Suprapubic skin (tissue), 4 donors: ENCODE measurements at regions not wholly inside any gene's neighbourhood (a gene's known extent, or its start where the extent isn't known, plus 50 kb on each side); places are given as distances from the start of the nearest gene placed in this dataset.

Experiments used
- DNase-seq, 2 donors: peaks; one replicate each; pipeline ENCODE4 v3.0.0-alpha.2; 2019; ENCODE audit warnings: low spot score in 2 of 2
- H3K27ac ChIP-seq: fragments of 200-600 bp; sonication (generic); one replicate; pipeline ENCODE4 v1.5.1; 2019
- H3K27me3 ChIP-seq: fragments of 200-600 bp; sonication (generic); one replicate; pipeline ENCODE4 v1.5.1; 2019
- H3K36me3 ChIP-seq: fragments of 200-600 bp; sonication (generic); one replicate; pipeline ENCODE4 v1.5.1; 2019
- H3K4me1 ChIP-seq: fragments of 200-600 bp; sonication (generic); one replicate; pipeline ENCODE4 v1.5.1; 2019
- H3K4me3 ChIP-seq: fragments of 200-600 bp; sonication (generic); one replicate; pipeline ENCODE4 v1.5.1; 2019; ENCODE audit warnings: mild to moderate bottlenecking
- H3K9me3 ChIP-seq: fragments of 200-600 bp; sonication (generic); one replicate; pipeline ENCODE4 v1.5.1; 2019
- CTCF ChIP-seq, 2 donors: fragments of 200-600 bp in 1 of 2; fragments of 450-650 bp in 1 of 2; sonication (generic) in 1 of 2; IDR thresholded peaks; one replicate each; pipeline ENCODE4 v1.5.1; 2016 to 2019; ENCODE audit warnings: antibody characterized with exemption in 2 of 2, mild to moderate bottlenecking in 1 of 2, moderate library complexity in 1 of 2
- EP300 ChIP-seq: sonication (generic); formaldehyde crosslinking; IDR thresholded peaks from one replicate; pipeline ENCODE4 v1.6.1; 2017; ENCODE audit warnings: antibody characterized with exemption
- POLR2A ChIP-seq, 2 donors: fragments of 450-650 bp; IDR thresholded peaks; one replicate each; pipeline ENCODE4 v1.6.1; 2017; ENCODE audit warnings: antibody characterized with exemption in 2 of 2, mild to moderate bottlenecking in 2 of 2, moderate library complexity in 2 of 2
- POLR2AphosphoS5 ChIP-seq, 3 donors: sonication (generic); formaldehyde crosslinking; IDR thresholded peaks; one replicate each; pipeline ENCODE4 v1.6.1; 2017; ENCODE audit warnings: antibody characterized with exemption in 3 of 3
- WGBS: methylation state at CpG from one replicate; pipeline ENCODE4 v1.1.5; 2018; 5-methylcytosine and 5-hydroxymethylcytosine counted together

DNA sequence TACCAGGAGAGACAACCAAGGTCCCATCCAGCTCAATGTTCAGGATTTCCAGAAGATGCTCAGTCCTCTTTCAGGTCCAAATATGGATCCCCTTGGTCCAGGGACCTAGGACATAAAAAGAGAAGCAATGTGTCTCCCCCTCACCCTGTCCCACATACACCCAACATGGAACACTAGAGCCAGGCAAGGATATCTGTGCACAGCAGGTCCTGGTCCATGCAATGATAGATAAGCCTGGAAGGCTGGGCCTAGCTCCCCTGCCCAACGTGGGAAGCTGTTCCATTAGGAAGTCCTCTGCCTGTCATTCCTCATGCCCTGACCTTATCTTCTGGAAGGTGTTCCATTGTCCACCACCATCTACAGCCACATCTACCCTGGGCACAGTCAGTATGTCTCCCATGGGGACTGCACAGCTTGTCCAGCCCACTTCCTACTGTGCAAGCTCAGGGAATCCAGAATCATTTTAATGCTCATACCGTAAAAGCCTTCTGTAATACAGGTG lies 1434.8 kb downstream of the TBC1D22A start:
- DNase-seq: no peak
- WGBS: 86% methylated on average over 2 of the region's 2 CpGs

DNA sequence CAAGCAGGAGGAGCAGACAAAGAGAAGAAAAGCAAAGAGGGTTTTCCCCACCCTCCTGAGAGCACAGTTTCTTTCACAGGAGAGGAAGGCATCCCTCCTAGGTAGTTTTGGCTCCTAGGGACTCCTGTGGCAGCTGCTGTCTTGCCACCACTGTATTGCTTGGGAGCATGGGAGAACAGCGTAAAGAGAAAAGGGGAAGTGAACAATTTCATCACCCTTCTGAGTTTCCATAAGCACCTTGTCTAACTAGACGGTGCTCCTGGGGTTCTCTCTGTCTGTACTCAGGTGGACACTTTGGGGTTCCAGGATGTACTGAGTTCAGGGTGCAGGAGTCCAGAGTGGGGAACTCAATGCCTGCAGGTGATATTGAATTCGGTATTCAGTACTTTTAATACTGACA lies 1430.5 kb downstream of the TBC1D22A start:
- H3K4me3 ChIP-seq: no peak overlapping the region
- 68% methylated on average over 3 of the region's 3 CpGs for WGBS
- no peak for DNase-seq
- no peaks in the 10 kb centered on the region for H3K4me1 ChIP-seq
- H3K27ac ChIP-seq: no peak overlapping the region
- H3K36me3 ChIP-seq: no peaks in the 10 kb centered on the region
- TF ChIP-seq CTCF (IDR thresholded peaks at IDR 0.05) (no peak), POLR2AphosphoS5 (IDR thresholded peaks at IDR 0.05) (no peak), EP300 (no peak), POLR2A (IDR thresholded peaks at IDR 0.05) (no peak)
- H3K9me3 ChIP-seq: peaks cover 3% of the 10 kb centered on the region
- no peaks in the 10 kb centered on the region for H3K27me3 ChIP-seq

More for the DNA sequence above, 1434.8 kb downstream of the TBC1D22A start:
- H3K4me1 ChIP-seq: no peaks in the 10 kb centered on the region
- H3K27ac ChIP-seq: no peak overlapping the region
- H3K36me3 ChIP-seq: no peaks in the 10 kb centered on the region
- H3K27me3 ChIP-seq: peaks cover 4% of the 10 kb centered on the region
- H3K9me3 ChIP-seq: no peaks in the 10 kb centered on the region
- H3K4me3 ChIP-seq: no peak overlapping the region
- TF ChIP-seq EP300 (no peak), POLR2AphosphoS5 (IDR thresholded peaks at IDR 0.05) (no peak), CTCF (IDR thresholded peaks at IDR 0.05) (no peak), POLR2A (IDR thresholded peaks at IDR 0.05) (no peak)

GRCh38 chr22:48192071-48192470 lies 1429.6 kb downstream of the TBC1D22A start:
- 69% methylated on average over 1 of the region's 1 CpG for WGBS
- TF ChIP-seq EP300 (no peak), CTCF (IDR thresholded peaks at IDR 0.05) (no peak), POLR2AphosphoS5 (IDR thresholded peaks at IDR 0.05) (no peak), POLR2A (IDR thresholded peaks at IDR 0.05) (no peak)
- H3K9me3 ChIP-seq: peaks cover 3% of the 10 kb centered on the region

DNA sequence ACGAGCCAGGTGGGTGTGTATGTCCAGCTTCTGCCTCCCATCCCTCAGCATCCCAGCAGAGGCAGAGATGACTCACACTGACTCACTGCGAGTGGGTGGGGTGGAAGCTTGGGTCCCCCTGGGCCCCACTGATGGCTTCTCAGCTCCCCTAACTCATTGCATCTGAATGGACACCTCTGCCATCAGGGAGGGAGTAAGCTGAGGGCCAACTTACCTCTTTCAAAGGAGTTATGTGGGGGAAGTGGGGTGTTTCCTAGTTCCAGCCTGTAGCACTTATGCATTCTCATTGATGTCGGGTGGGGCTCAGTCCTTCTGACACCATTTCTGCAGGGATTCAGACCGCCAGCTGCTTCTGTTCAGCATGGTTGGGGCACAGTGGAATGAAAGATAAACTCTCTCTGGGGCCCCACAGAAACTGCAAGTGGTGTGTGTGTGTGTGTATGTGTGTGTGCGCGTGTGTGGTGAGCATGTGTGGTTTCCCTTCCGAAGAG lies 1425.8 kb downstream of the TBC1D22A start:
- WGBS: 65% methylated on average over 6 of the region's 7 CpGs
- Histone ChIP-seq H3K27ac (peak overlapping the region; percentile 25), H3K4me1 (no peaks in the 10 kb centered on the region), H3K4me3 (no peak overlapping the region), H3K27me3 (no peaks in the 10 kb centered on the region), H3K36me3 (no peaks in the 10 kb centered on the region), H3K9me3 (peaks cover 3% of the 10 kb centered on the region)
- no peak for DNase-seq
- TF ChIP-seq CTCF (IDR thresholded peaks at IDR 0.05) (no peak), EP300 (no peak), POLR2A (IDR thresholded peaks at IDR 0.05) (no peak), POLR2AphosphoS5 (IDR thresholded peaks at IDR 0.05) (no peak)

More at GRCh38 chr22:48192071-48192470, 1429.6 kb downstream of the TBC1D22A start:
- H3K27ac ChIP-seq: no peak overlapping the region
- H3K27me3 ChIP-seq: no peaks in the 10 kb centered on the region
- H3K36me3 ChIP-seq: no peaks in the 10 kb centered on the region
- no peaks in the 10 kb centered on the region for H3K4me1 ChIP-seq
- H3K4me3 ChIP-seq: no peak overlapping the region
- no peak for DNase-seq

DNA sequence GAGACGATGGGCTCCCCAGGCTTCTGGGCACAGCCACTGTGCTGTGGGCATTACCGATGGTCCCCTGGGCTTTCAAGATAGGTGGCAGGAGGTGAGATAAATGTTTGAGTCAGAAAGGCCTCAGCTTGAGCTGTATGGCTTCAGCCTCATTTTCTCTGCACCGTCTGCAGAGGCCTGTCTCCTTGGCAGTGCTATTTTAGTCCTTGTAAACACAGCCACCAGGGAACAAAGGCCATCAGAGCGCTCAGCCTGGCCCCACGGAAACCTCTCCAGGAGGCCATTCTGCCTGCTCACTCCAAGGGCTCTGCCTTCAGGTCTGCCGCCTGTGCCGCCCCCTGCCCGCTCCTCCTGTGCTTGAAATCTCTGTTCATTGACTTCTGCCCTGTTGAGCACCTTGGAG lies 1424.9 kb downstream of the TBC1D22A start:
- 93% methylated on average over 8 of the region's 8 CpGs for WGBS
- peaks cover 3% of the 10 kb centered on the region for H3K9me3 ChIP-seq
- peak overlapping the region; percentile 31 for H3K27ac ChIP-seq
- TF ChIP-seq POLR2AphosphoS5 (IDR thresholded peaks at IDR 0.05): no peak
- TF ChIP-seq EP300: no peak
- TF ChIP-seq CTCF (IDR thresholded peaks at IDR 0.05): no peak
- no peak for TF ChIP-seq POLR2A (IDR thresholded peaks at IDR 0.05)
- H3K27me3 ChIP-seq: no peaks in the 10 kb centered on the region
- H3K36me3 ChIP-seq: no peaks in the 10 kb centered on the region
- DNase-seq: no peak
- H3K4me3 ChIP-seq: no peak overlapping the region
- H3K4me1 ChIP-seq: no peaks in the 10 kb centered on the region
